ENCODE measurements at regions not wholly inside any gene's neighbourhood (a gene's known extent, or its start where the extent isn't known, plus 50 kb on each side); places are given as distances from the start of the nearest gene placed in this dataset.

- no peak overlapping the region for H3K4me3 ChIP-seq (ENCODE audit: low read depth, poor library complexity, severe bottlenecking)
- intact Hi-C loops (cut with DNase I; ENCODE audit: low total_unique reads) = no loop called here
- DNase-seq (ENCODE audit: low spot score in 2 of 2) = no peak
- TF ChIP-seq CTCF (IDR thresholded peaks at IDR 0.05) (no peak), POLR2A (IDR thresholded peaks at IDR 0.05) (no peak)
- WGBS, 2 donors = 45 to 73% methylated on average over 4 of the region's 4 CpGs
Observed at GRCh38 chr11:109695696-109696095, 273.7 kb downstream of the C11orf87 start.

- intact Hi-C loops (cut with DNase I; ENCODE audit: low total_unique reads) = no loop called here
- 39 to 49% methylated on average over 3 of the region's 3 CpGs for WGBS, 2 donors
- H3K4me3 ChIP-seq (ENCODE audit: low read depth, poor library complexity, severe bottlenecking) = no peak overlapping the region
- TF ChIP-seq CTCF (IDR thresholded peaks at IDR 0.05) = no peak
- TF ChIP-seq POLR2A (IDR thresholded peaks at IDR 0.05) = no peak
- DNase-seq (ENCODE audit: low spot score in 2 of 2) = no peak
Observed at GRCh38 chr11:109696191-109696897, 274.4 kb downstream of the C11orf87 start.

GRCh38 chr11:109697140-109697843, 275.3 kb downstream of the C11orf87 start:
- no peak for DNase-seq (ENCODE audit: low spot score in 2 of 2)
- intact Hi-C loops (cut with DNase I; ENCODE audit: low total_unique reads) = no loop called here
- WGBS, 2 donors = 52 to 62% methylated on average over 4 of the region's 4 CpGs
- H3K4me3 ChIP-seq (ENCODE audit: low read depth, poor library complexity, severe bottlenecking) = no peak overlapping the region
- TF ChIP-seq CTCF (IDR thresholded peaks at IDR 0.05) (no peak), POLR2A (IDR thresholded peaks at IDR 0.05) (no peak)

- no peak overlapping the region for H3K4me3 ChIP-seq (ENCODE audit: low read depth, poor library complexity, severe bottlenecking)
- TF ChIP-seq POLR2A (IDR thresholded peaks at IDR 0.05) (no peak), CTCF (IDR thresholded peaks at IDR 0.05) (no peak)
- intact Hi-C loops (cut with DNase I; ENCODE audit: low total_unique reads) = no loop called here
- DNase-seq (ENCODE audit: low spot score in 2 of 2) = no peak
Observed at GRCh38 chr11:109698237-109698636, 276.2 kb downstream of the C11orf87 start.

- no peak overlapping the region for H3K4me3 ChIP-seq (ENCODE audit: low read depth, poor library complexity, severe bottlenecking)
- no peak for DNase-seq (ENCODE audit: low spot score in 2 of 2)
- intact Hi-C loops (cut with DNase I; ENCODE audit: low total_unique reads) = no loop called here
- no peak for TF ChIP-seq POLR2A (IDR thresholded peaks at IDR 0.05)
- TF ChIP-seq CTCF (IDR thresholded peaks at IDR 0.05) = no peak
- WGBS, 2 donors = 63 to 89% methylated on average over 4 of the region's 4 CpGs
Observed at GRCh38 chr11:109704432-109704831, 282.4 kb downstream of the C11orf87 start.
